Neuronal stem cell (in vitro differentiated cells): ENCODE measurements at regions not wholly inside any gene's neighbourhood (a gene's known extent, or its start where the extent isn't known, plus 50 kb on each side); places are given as distances from the start of the nearest gene placed in this dataset.
A peak's percentile ranks its signal among the peaks of the same experiment; 100 is the strongest.

Source experiments
- DNase-seq: peaks from one replicate; pipeline ENCODE4 v3.0.0-alpha.2; 2013; ENCODE audit warnings: low spot score
- H2AFZ ChIP-seq: one replicate; pipeline ENCODE4 v1.6.1; 2013; ENCODE audit warnings: mild to moderate bottlenecking, low read length, inconsistent platforms
- H2AK5ac ChIP-seq: 2 replicates; pipeline ENCODE4 v1.6.1; 2013; ENCODE audit warnings: low read depth, mild to moderate bottlenecking, inconsistent platforms, low read length, moderate library complexity, mixed read lengths
- H2BK120ac ChIP-seq: 2 replicates; pipeline ENCODE4 v1.6.1; 2013; ENCODE audit warnings: low read depth, mild to moderate bottlenecking, inconsistent platforms, low read length, moderate library complexity, mixed read lengths
- H2BK12ac ChIP-seq: one replicate; pipeline ENCODE4 v1.6.1; 2013; ENCODE audit warnings: low read length, inconsistent platforms
- H2BK15ac ChIP-seq: 2 replicates; pipeline ENCODE4 v1.6.1; 2013; ENCODE audit warnings: mild to moderate bottlenecking, low read length, inconsistent platforms, mixed read lengths
- H2BK5ac ChIP-seq: one replicate; pipeline ENCODE4 v1.6.1; 2013; ENCODE audit warnings: inconsistent platforms, mild to moderate bottlenecking, low read length, moderate library complexity
- H3K14ac ChIP-seq: one replicate; pipeline ENCODE4 v1.6.1; 2013; ENCODE audit warnings: low read length, inconsistent platforms
- H3K18ac ChIP-seq: 2 replicates; pipeline ENCODE4 v1.6.1; 2013; ENCODE audit warnings: low read length, inconsistent platforms
- H3K23ac ChIP-seq: 2 replicates; pipeline ENCODE4 v1.6.1; 2013; ENCODE audit warnings: low read depth, mild to moderate bottlenecking, mixed read lengths, low read length, inconsistent platforms; ENCODE audit not compliant: poor library complexity
- H3K27ac ChIP-seq: replicated peaks from 3 replicates; pipeline ENCODE4 v1.5.1; 2013; ENCODE audit warnings: low read length, inconsistent platforms
- H3K27me3 ChIP-seq, 3 experiments: 2 replicates each; pipeline ENCODE4 v1.6.1; 2013; ENCODE audit warnings: low read length in 3 of 3, mild to moderate bottlenecking in 2 of 3, inconsistent platforms in 1 of 3, low read depth in 1 of 3, mixed read lengths in 1 of 3, moderate library complexity in 1 of 3; ENCODE audit not compliant: control insufficient read depth in 3 of 3, insufficient read depth in 3 of 3
- H3K36me3 ChIP-seq, 2 donors: replicated peaks in 1 of 2; 2 replicates each; pipeline ENCODE4 v1.6.1; 2013; ENCODE audit warnings: low read length in 2 of 2; ENCODE audit not compliant: control insufficient read depth in 2 of 2, insufficient read depth in 2 of 2
- H3K4ac ChIP-seq: 2 replicates; pipeline ENCODE4 v1.6.1; 2013; ENCODE audit warnings: inconsistent platforms, mild to moderate bottlenecking, low read length, moderate library complexity
- H3K4me1 ChIP-seq, 2 donors: 1 replicate in 1 of 2; 2 replicates in 1 of 2; pipeline ENCODE4 v1.6.1; 2013; ENCODE audit warnings: low read length in 2 of 2, low read depth in 1 of 2; ENCODE audit not compliant: control insufficient read depth in 2 of 2, insufficient read depth in 1 of 2
- H3K4me2 ChIP-seq: one replicate; pipeline ENCODE4 v1.6.1; 2013; ENCODE audit warnings: mild to moderate bottlenecking, low read length, inconsistent platforms; ENCODE audit not compliant: insufficient read depth, poor library complexity, severe bottlenecking
- H3K4me3 ChIP-seq, 2 donors: 2 replicates each; pipeline ENCODE4 v1.5.1; 2013; ENCODE audit warnings: low read length in 2 of 2, mild to moderate bottlenecking in 2 of 2, inconsistent platforms in 1 of 2, moderate library complexity in 1 of 2
- H3K79me1 ChIP-seq: one replicate; pipeline ENCODE4 v1.6.1; 2013; ENCODE audit warnings: low read depth, mild to moderate bottlenecking, inconsistent platforms, low read length, moderate library complexity
- H3K9ac ChIP-seq: one replicate; pipeline ENCODE4 v1.6.1; 2013; ENCODE audit warnings: mild to moderate bottlenecking, low read depth, low read length, inconsistent platforms; ENCODE audit not compliant: poor library complexity
- H3K9me3 ChIP-seq, 2 donors: replicated peaks in 1 of 2; 2 replicates each; pipeline versions ENCODE3 to v1.6.1; 2013; ENCODE audit warnings: low read length in 2 of 2, mild to moderate bottlenecking in 2 of 2, inconsistent platforms in 1 of 2, low read depth in 1 of 2, mixed read lengths in 1 of 2, moderate library complexity in 1 of 2; ENCODE audit not compliant: control insufficient read depth in 2 of 2, insufficient read depth in 1 of 2
- H4K8ac ChIP-seq: one replicate; pipeline ENCODE4 v1.6.1; 2013; ENCODE audit warnings: low read depth, mild to moderate bottlenecking, inconsistent platforms, low read length, moderate library complexity
- H4K91ac ChIP-seq: one replicate; pipeline ENCODE4 v1.6.1; 2013; ENCODE audit warnings: low read length, low read depth, mild to moderate bottlenecking, inconsistent platforms; ENCODE audit not compliant: poor library complexity
- WGBS, 2 donors: extraction: QIAGEN DNeasy Blood & Tissue Kit; methylation state at CpG; one replicate each; pipeline ENCODE4 v1.1.7; 2013; ENCODE audit warnings: missing lambda C conversion rate in 2 of 2, mixed read lengths in 1 of 2; ENCODE audit not compliant: insufficient read length in 2 of 2, insufficient replicate concordance in 1 of 2; ENCODE audit errors: extremely low coverage in 2 of 2; 5-methylcytosine and 5-hydroxymethylcytosine counted together

DNA sequence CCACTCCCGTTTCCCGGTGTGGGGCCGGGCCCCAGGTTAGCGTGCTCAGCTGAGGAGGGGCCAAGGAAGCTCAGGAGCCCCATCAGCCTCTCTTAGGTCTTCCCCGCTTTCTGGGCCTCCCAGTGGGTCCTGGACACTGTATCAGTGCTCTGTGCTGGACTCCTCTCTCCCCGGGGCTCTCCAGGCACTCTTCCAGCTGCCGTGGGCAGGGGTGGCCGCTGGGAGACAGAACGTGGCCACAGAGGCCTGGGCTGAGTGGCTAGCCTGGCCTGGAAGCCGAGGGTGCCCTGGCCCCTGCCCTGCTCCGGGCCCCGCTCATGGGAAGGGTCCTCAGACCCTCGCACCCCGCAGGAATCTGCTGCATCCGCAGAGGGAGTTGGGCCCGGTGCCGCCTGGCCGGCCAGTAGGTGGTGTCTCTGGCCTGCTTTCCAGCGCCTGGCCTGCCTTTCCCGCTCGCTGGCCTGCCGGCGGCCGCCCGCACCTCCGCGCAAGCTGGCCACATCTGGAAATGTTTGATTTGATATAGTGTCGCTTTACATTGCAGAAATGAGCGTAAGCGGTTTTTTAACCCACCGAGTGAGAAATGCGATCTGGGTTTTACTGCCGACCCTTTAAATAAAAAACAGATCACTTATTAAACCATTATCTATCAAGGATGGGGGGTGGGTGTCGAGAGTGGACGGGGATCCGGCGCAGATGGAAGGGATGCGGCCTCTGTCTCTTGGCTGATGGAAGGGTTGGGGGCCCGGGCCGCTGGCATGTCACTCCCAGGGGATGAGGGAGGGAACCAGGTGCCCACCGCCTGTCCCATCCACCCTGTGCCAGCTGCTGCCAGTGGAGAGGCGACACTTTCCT, 74.4 kb upstream of the TTC34 start:
- H3K27ac ChIP-seq = no peak overlapping the region
- no peak overlapping the region for H3K14ac ChIP-seq
- H2BK12ac ChIP-seq = peak overlapping the region; percentile 94
- no peak overlapping the region for H2AFZ ChIP-seq
- H3K36me3 ChIP-seq = no peaks in the 10 kb centered on the region
- H4K91ac ChIP-seq = no peak overlapping the region
- no peak overlapping the region for H3K9ac ChIP-seq
- H3K27me3 ChIP-seq = peaks cover 0 to 48% (median 0%) of the 10 kb centered on the region in 3 experiments
- H2BK5ac ChIP-seq = peak overlapping the region; percentile 24
- H4K8ac ChIP-seq = no peak overlapping the region
- H3K4me1 ChIP-seq = no peaks in the 10 kb centered on the region
- H3K4me2 ChIP-seq = no peak overlapping the region
- peak overlapping the region; percentile 94 for H2BK120ac ChIP-seq
- WGBS, 2 donors = no CpG with 5 or more reads among the region's 42 CpGs
- peak overlapping the region; percentile 85 for H2BK15ac ChIP-seq
- H3K4ac ChIP-seq = peak overlapping the region; percentile 53
- H3K23ac ChIP-seq = peak overlapping the region; percentile 31
- peak; percentile 5 for DNase-seq
- no peaks in the 10 kb centered on the region for H3K79me1 ChIP-seq
- H3K9me3 ChIP-seq = peaks cover 7 to 15% of the 10 kb centered on the region in 2 donors
- peak overlapping the region; percentile 71 for H3K18ac ChIP-seq
- no peak overlapping the region for H3K4me3 ChIP-seq
- H2AK5ac ChIP-seq = peak overlapping the region; percentile 84

DNA sequence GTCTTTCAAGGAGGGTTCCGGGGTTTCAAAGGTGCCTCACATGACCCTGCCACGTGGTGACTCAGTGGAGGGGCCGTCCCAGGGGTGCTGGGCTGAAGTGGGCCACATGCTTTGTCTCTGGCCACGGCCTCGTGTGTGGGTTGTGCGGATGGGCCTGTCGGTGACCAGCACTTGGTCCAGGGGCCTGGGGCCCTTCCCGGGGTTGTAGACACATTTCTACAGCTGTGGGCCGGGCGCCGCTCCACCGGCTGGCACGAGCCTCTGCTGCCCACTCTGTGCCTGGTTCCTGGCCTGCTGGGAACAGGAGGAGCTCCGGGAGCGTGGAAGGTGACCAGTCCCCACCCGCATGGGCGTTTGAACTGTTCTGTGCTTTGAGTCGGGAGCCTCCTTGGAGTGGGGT, 75.4 kb upstream of the TTC34 start:
- Histone ChIP-seq H2BK15ac (peak overlapping the region; percentile 85), H2BK5ac (peak overlapping the region; percentile 24), H3K36me3 (no peaks in the 10 kb centered on the region), H3K27me3 (peaks cover 0 to 57% (median 0%) of the 10 kb centered on the region in 3 experiments), H3K23ac (peak overlapping the region; percentile 55), H3K79me1 (no peaks in the 10 kb centered on the region), H3K4me2 (no peak overlapping the region), H3K9me3 (peaks cover 0 to 7% of the 10 kb centered on the region in 2 donors), H2AFZ (no peak overlapping the region), H3K18ac (peak overlapping the region; percentile 71), H4K91ac (no peak overlapping the region), H4K8ac (no peak overlapping the region), H3K4me3 (no peak overlapping the region), H2AK5ac (peak overlapping the region; percentile 84), H3K4ac (no peak overlapping the region), H2BK12ac (peak overlapping the region; percentile 73), H2BK120ac (no peak overlapping the region), H3K14ac (peak overlapping the region; percentile 71), H3K27ac (no peak overlapping the region), H3K9ac (no peak overlapping the region), H3K4me1 (no peaks in the 10 kb centered on the region)
- no peak for DNase-seq
- WGBS, 2 donors = no CpG with 5 or more reads among the region's 18 CpGs

- peak overlapping the region; percentile 13 for H3K18ac ChIP-seq
- H3K9me3 ChIP-seq = peaks cover 0 to 3% of the 10 kb centered on the region in 2 donors
- H3K4ac ChIP-seq = no peak overlapping the region
- no peak overlapping the region for H4K91ac ChIP-seq
- WGBS, 2 donors = no CpG with 5 or more reads among the region's 17 CpGs
- H2AK5ac ChIP-seq = peak overlapping the region; percentile 74
- H4K8ac ChIP-seq = no peak overlapping the region
- H2BK5ac ChIP-seq = peak overlapping the region; percentile 29
- no peak overlapping the region for H3K9ac ChIP-seq
- H3K36me3 ChIP-seq = no peaks in the 10 kb centered on the region
- H3K79me1 ChIP-seq = no peaks in the 10 kb centered on the region
- DNase-seq = no peak
- peak overlapping the region; percentile 55 for H2BK15ac ChIP-seq
- no peak overlapping the region for H3K4me2 ChIP-seq
- no peak overlapping the region for H3K4me3 ChIP-seq
- no peaks in the 10 kb centered on the region for H3K4me1 ChIP-seq
- no peak overlapping the region for H2BK120ac ChIP-seq
- H3K27ac ChIP-seq = no peak overlapping the region
- no peak overlapping the region for H2AFZ ChIP-seq
- peaks cover 0 to 62% (median 0%) of the 10 kb centered on the region in 3 experiments for H3K27me3 ChIP-seq
- peak overlapping the region; percentile 55 for H3K23ac ChIP-seq
- H2BK12ac ChIP-seq = no peak overlapping the region
- peak overlapping the region; percentile 71 for H3K14ac ChIP-seq
Measured at GRCh38 chr1:2877391-2877790, 75.9 kb upstream of the TTC34 start.

DNA sequence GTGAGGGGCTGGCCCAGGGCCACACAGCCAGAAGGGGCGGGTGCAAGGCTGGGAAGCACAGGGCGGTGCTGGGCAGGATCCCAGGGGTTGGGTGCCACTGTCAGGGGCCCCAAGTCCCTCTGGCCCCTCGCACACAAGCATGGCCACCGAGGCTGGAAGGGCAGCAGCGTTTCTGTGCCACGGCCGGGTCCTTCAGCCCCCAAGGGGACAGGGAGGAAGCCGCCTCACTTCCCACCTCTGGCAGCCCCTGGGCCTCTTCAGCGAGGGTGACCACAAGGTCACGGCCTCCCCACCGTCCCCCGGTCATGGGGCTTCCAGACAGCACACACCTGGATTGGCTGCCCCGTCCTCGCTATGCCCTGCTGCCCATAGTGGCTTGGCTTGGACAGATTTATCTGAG, 77.1 kb upstream of the TTC34 start:
- Histone ChIP-seq H3K14ac (peak overlapping the region; percentile 3), H3K9ac (no peak overlapping the region), H3K27ac (no peak overlapping the region), H2BK5ac (peak overlapping the region; percentile 53), H3K27me3 (peaks cover 0 to 74% (median 0%) of the 10 kb centered on the region in 3 experiments), H3K79me1 (no peaks in the 10 kb centered on the region), H3K18ac (peak overlapping the region; percentile 44), H2BK15ac (no peak overlapping the region), H3K4ac (no peak overlapping the region), H2BK12ac (no peak overlapping the region), H3K4me2 (no peak overlapping the region), H2BK120ac (no peak overlapping the region), H3K4me1 (no peaks in the 10 kb centered on the region), H2AK5ac (peak overlapping the region; percentile 63), H3K23ac (peak overlapping the region; percentile 20), H4K8ac (no peak overlapping the region), H3K9me3 (peaks cover 0 to 3% of the 10 kb centered on the region in 2 donors), H4K91ac (no peak overlapping the region), H3K4me3 (no peak overlapping the region), H2AFZ (no peak overlapping the region), H3K36me3 (no peaks in the 10 kb centered on the region)
- no peak for DNase-seq
- WGBS, 2 donors = no CpG with 5 or more reads among the region's 14 CpGs
